Ishikawa (cell line): ENCODE measurements at regions not wholly inside any gene's neighbourhood (a gene's known extent, or its start where the extent isn't known, plus 50 kb on each side); places are given as distances from the start of the nearest gene placed in this dataset.

Source experiments
- CEBPB ChIP-seq: IDR thresholded peaks from 2 replicates; pipeline ENCODE4 v1.6.1; 2012
- CREB1 ChIP-seq: IDR thresholded peaks from 2 replicates; pipeline ENCODE4 v1.6.1; 2012; ENCODE audit warnings: low read depth
- EGR1 ChIP-seq: IDR thresholded peaks from 2 replicates; pipeline ENCODE4 v1.6.1; 2012
- EP300 ChIP-seq: IDR thresholded peaks from 2 replicates; pipeline ENCODE4 v1.6.1; 2012; ENCODE audit warnings: borderline replicate concordance
- FOXM1 ChIP-seq: IDR thresholded peaks from 2 replicates; pipeline ENCODE4 v1.6.1; 2012; ENCODE audit warnings: low read depth, borderline replicate concordance
- NFIC ChIP-seq: IDR thresholded peaks from 2 replicates; pipeline ENCODE4 v1.6.1; 2012
- RAD21 ChIP-seq: IDR thresholded peaks from 2 replicates; pipeline ENCODE4 v1.6.1; 2012; ENCODE audit warnings: low read depth
- REST ChIP-seq: IDR thresholded peaks from 2 replicates; pipeline ENCODE4 v1.6.1; 2012; ENCODE audit warnings: low read depth, mild to moderate bottlenecking
- TAF1 ChIP-seq: IDR thresholded peaks from 2 replicates; pipeline ENCODE4 v1.6.1; 2012; ENCODE audit warnings: low read depth, mild to moderate bottlenecking
- TCF12 ChIP-seq: IDR thresholded peaks from 2 replicates; pipeline ENCODE4 v1.6.1; 2012; ENCODE audit warnings: low read depth
- TEAD4 ChIP-seq: IDR thresholded peaks from 2 replicates; pipeline ENCODE4 v1.6.1; 2012
- USF1 ChIP-seq: IDR thresholded peaks from 2 replicates; pipeline ENCODE4 v1.6.1; 2012
- YY1 ChIP-seq: IDR thresholded peaks from 2 replicates; pipeline ENCODE4 v1.6.1; 2012; ENCODE audit warnings: low read depth
- ZBTB7A ChIP-seq: IDR thresholded peaks from 2 replicates; pipeline ENCODE4 v1.6.1; 2012; ENCODE audit warnings: low read depth
- TF ChIP-seq, protein P1 (sequence below): IDR thresholded peaks from 2 replicates; pipeline ENCODE4 v1.6.1; 2012

DNA sequence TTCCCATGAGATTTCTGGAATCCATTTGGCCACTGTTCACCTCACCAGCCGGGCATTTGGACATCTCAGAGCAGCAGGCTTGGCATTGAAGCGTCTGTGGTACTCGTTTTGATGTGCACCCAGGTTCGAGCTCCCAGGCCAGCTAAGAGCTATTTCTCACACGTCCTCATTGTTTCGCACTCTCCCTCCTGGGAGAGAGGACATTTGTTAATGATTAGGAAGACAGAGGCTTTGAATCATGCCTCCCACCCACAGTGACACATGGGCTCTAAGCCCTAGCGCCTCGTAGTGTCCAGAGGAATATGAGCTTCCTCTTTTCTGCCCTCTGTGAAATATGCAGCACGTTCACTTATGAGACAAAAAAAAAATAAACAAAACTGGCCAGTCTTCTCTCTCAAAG is 361.8 kb downstream of the RND3 start:
- TF ChIP-seq REST = no peak
- TF ChIP-seq EP300 = no peak
- no peak for TF ChIP-seq TCF12
- no peak for TF ChIP-seq RAD21
- TF ChIP-seq EGR1 = no peak
- no peak for TF ChIP-seq TAF1
- no peak for TF ChIP-seq TEAD4
- no peak for TF ChIP-seq YY1
- TF ChIP-seq FOXM1 = no peak
- TF ChIP-seq CREB1 = no peak
- TF ChIP-seq, protein P1, sequence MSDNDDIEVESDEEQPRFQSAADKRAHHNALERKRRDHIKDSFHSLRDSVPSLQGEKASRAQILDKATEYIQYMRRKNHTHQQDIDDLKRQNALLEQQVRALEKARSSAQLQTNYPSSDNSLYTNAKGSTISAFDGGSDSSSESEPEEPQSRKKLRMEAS = no peak
- TF ChIP-seq NFIC = no peak
- no peak for TF ChIP-seq ZBTB7A
- TF ChIP-seq USF1 = no peak
- TF ChIP-seq CEBPB = no peak

DNA sequence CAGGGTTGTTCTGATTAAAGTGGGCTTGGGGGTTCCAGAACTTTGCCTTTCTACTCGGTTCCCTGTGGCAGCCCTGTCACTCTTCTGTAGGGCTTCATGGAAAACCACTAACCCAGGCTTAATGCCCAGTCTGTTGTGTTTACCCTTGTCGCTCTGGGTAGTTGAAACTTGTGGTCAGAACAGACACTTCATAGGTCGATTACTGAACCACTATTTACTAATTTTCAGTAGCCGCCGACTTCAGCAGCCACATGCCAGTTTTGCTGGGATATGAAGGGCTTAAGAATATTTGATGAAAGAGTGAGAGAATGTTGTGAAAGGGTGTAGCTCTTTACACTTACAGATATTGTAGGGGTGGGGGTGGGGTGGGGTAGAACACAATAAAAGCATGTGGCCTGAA is 362.3 kb downstream of the RND3 start:
- TF ChIP-seq, protein P1 = no peak
- TF ChIP-seq TAF1 (no peak), RAD21 (no peak), CREB1 (no peak)

DNA sequence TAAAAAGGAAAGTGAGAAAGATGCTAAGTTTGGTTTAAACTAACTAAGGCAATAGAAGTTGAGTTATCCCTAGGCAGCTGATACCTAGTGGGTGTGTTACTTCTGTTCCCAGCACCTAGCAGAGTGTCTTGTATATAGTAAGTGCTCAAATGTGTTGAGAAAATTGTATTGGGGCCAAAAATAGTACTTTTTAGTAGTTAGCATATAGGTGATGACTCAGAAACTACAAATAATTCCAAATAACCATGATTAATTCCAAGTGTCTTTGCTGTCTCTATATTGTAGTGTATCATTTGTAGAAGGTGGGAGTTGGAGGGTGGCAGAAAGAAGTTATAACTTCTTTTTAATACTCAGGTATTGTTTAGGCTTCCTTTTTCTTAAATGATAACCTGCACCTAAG is 362.7 kb downstream of the RND3 start:
- no peak for TF ChIP-seq FOXM1
- no peak for TF ChIP-seq YY1
- no peak for TF ChIP-seq EP300
- TF ChIP-seq RAD21 = no peak
- TF ChIP-seq CREB1 = no peak
- TF ChIP-seq TEAD4 = no peak
- TF ChIP-seq ZBTB7A = no peak

DNA sequence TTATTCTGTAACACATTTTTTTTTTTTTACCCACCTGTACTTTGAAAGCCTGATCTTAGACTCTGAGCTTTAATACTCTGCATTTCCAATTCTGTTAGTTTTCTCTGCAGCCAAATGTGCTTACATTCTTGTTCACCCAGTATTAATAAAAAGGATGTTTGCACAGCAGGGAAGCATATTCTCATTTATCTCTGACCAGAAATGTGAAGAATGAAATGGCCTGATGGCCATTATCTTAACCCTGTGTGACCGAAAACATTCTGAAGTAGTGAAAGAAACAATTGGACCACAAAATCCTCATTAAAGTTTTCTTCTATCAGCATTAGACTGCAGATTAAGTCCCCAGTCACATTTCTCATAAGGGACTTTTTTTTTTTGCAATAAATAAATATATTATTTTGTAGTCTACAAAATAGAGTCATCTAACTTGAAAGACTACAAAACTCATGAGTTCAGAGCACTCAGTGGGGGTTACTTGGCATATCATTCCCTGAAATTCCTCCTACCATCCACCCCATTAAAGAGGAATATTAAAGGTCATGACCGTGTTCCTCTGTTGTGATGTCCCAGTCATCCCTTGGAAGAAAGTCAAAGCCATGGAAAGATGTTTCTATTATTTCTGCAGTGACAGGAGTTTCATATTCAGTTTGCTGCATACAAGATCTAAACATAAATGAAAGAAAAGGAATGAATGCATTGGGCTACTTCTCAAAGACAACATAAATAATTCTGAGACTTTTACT is 364.4 kb downstream of the RND3 start:
- no peak for TF ChIP-seq EGR1
- TF ChIP-seq ZBTB7A = no peak
- no peak for TF ChIP-seq USF1
- no peak for TF ChIP-seq YY1
- no peak for TF ChIP-seq CEBPB
- TF ChIP-seq RAD21 = no peak
- peak; percentile 40; the same call in 1 of the 2 replicates for TF ChIP-seq FOXM1
- TF ChIP-seq CREB1 = no peak
- TF ChIP-seq TAF1 = no peak
- TF ChIP-seq, protein P1 = no peak
- no peak for TF ChIP-seq NFIC
- TF ChIP-seq TEAD4 = peak; percentile 55; the same call in 1 of the 2 replicates
- TF ChIP-seq TCF12 = no peak
- peak; percentile 31; the same call in 1 of the 2 replicates for TF ChIP-seq EP300
- TF ChIP-seq REST = no peak

- TF ChIP-seq RAD21 = no peak
- TF ChIP-seq EP300 = peak; percentile 13; the same call in 1 of the 2 replicates
These were observed 365.3 kb downstream of the RND3 start for GRCh38 chr2:150122156-150122555.

DNA sequence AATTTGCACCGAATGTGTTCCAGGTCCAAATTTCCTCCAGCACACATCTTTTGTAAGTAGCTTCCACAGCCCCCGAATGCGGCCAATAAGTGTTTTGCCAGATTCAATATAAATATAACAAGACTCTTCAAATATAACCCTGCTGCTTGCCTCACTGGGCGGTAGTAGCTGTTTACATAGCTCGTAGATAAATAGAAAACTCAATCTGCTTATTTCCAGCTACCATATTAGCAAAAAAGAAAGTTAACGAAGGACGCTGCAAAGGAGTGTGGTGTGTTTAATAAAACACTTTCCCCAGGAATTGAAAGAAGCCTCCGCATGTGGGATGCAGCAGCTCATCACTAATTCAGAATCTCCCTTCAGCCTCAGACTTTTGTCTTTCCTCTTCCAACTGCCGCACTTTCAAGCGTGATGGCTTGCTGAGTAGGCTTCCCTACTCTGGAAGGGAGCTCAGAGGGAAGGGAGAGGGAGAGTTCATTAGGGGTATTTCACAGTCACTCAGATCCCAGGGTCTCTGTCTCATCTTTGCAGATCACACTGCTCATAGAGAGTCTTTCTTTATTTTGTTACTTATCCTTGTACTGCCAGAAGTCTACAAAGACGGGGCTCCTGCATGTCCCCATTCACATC is 367.0 kb downstream of the RND3 start:
- TF ChIP-seq USF1 (no peak), TCF12 (no peak), RAD21 (no peak), ZBTB7A (no peak), TEAD4 (no peak), FOXM1 (no peak)
- TF ChIP-seq, protein P1 = no peak
